HepG2 (cell line): ENCODE measurements at regions not wholly inside any gene's neighbourhood (a gene's known extent, or its start where the extent isn't known, plus 50 kb on each side); places are given as distances from the start of the nearest gene placed in this dataset.

Experiments used
- ATAC-seq: fragments of 200-7000 bp; cut with Tn5 transposase; 3 replicates; pipeline ENCODE4 v1.9.1; 2020; ENCODE audit warnings: mild to moderate bottlenecking, moderate library complexity
- BruUV-seq: library from RNA; stranded (reverse); fragments of 400-500 nt; replicated peaks from 2 replicates; lab custom pipeline; 2021; lab: Mats Ljungman, UMichigan
- CTCF ChIA-PET: fragments of 300-600 bp; formaldehyde crosslinking; extraction: SDS; loops from one replicate; lab custom pipeline; 2021; ENCODE audit warnings: low total read pairs, inconsistent platforms, low intra/inter-chr PET ratio; lab: Yijun Ruan, JAX
- POLR2A ChIA-PET: fragments of 350-600 bp; sonication (Branson Sonifier 250); formaldehyde crosslinking; loops from one replicate; lab custom pipeline; 2020; ENCODE audit warnings: antibody characterized with exemption, inconsistent platforms; lab: Yijun Ruan, JAX
- DNase-seq: peaks from one replicate; pipeline ENCODE4 v3.0.0-alpha.2; 2015; ENCODE audit warnings: low spot score
- FAIRE-seq: peaks from 3 replicates; lab custom pipeline; 2011; peaks lifted over from hg19 to GRCh38; lab: Jason Lieb, UNC
- H2AFZ ChIP-seq: one replicate; pipeline ENCODE4 v1.6.1; 2011; ENCODE audit warnings: low read length, inconsistent platforms
- H3K27ac ChIP-seq: fragments of 300-600 bp; 3 replicates; pipeline ENCODE4 v1.8.0; 2011; ENCODE audit warnings: mixed run types, mild to moderate bottlenecking, mixed read lengths, low read length, inconsistent platforms; ENCODE audit not compliant: insufficient read depth; ENCODE audit errors: extremely low read length
- H3K27me3 ChIP-seq, 2 experiments: fragments of 200-600 bp in 1 of 2; 2 replicates in 1 of 2; 3 replicates in 1 of 2; pipeline versions ENCODE4 v1.6.0 to v1.8.0; 2011; ENCODE audit warnings: low read length in 2 of 2, mild to moderate bottlenecking in 2 of 2, moderate library complexity in 2 of 2, inconsistent platforms in 1 of 2; ENCODE audit not compliant: insufficient read depth in 2 of 2, control insufficient read depth in 1 of 2
- H3K36me3 ChIP-seq, 2 experiments: fragments of 200-600 bp in 1 of 2; replicated peaks in 1 of 2; 2 replicates in 1 of 2; 3 replicates in 1 of 2; pipeline versions ENCODE4 v1.5.1 to v1.8.0; 2011; ENCODE audit warnings: low read length in 2 of 2, inconsistent platforms in 1 of 2; ENCODE audit not compliant: insufficient read depth in 2 of 2, control insufficient read depth in 1 of 2
- H3K4me1 ChIP-seq: 2 replicates; pipeline ENCODE4 v1.5.1; 2012; ENCODE audit warnings: low read length, inconsistent platforms; ENCODE audit not compliant: insufficient read depth
- H3K4me2 ChIP-seq: 2 replicates; pipeline ENCODE4 v1.6.0; 2011; ENCODE audit warnings: low read depth, low read length, inconsistent platforms
- H3K4me3 ChIP-seq, 3 experiments: fragments of 200-600 bp in 1 of 3; sonication (generic), shearing (Covaris generic) in 1 of 3; replicated peaks in 1 of 3; 2 replicates each; pipeline ENCODE4 v1.5.1; 2011 to 2016; ENCODE audit warnings: low read length in 3 of 3, inconsistent platforms in 2 of 3, low read depth in 2 of 3, mild to moderate bottlenecking in 2 of 3, control low read depth in 1 of 3, mixed read lengths in 1 of 3; ENCODE audit not compliant: insufficient read depth in 1 of 3
- H3K79me2 ChIP-seq: one replicate; pipeline ENCODE4 v1.6.1; 2011; ENCODE audit warnings: low read length, inconsistent platforms; ENCODE audit not compliant: insufficient read depth
- H3K9ac ChIP-seq: 2 replicates; pipeline ENCODE4 v1.6.0; 2011; ENCODE audit warnings: mild to moderate bottlenecking, low read depth, low read length, inconsistent platforms; ENCODE audit not compliant: insufficient read depth
- H3K9me3 ChIP-seq: 2 replicates; pipeline ENCODE4 v1.5.1; 2012; ENCODE audit warnings: mild to moderate bottlenecking, low read length
- H4K20me1 ChIP-seq: 2 replicates; pipeline ENCODE4 v1.6.0; 2011; ENCODE audit warnings: inconsistent platforms, mild to moderate bottlenecking, low read length, moderate library complexity; ENCODE audit not compliant: insufficient read depth
- FOXO1 ChIP-seq: sonication (generic); formaldehyde crosslinking; IDR thresholded peaks from 2 replicates; pipeline ENCODE4 v1.4.0; 2020; ENCODE audit warnings: missing genetic modification reagents
- FOXP1 ChIP-seq, 2 experiments: fragments of 450-650 bp in 1 of 2; IDR thresholded peaks; 2 replicates each; pipeline ENCODE4 v1.6.1; 2017 to 2018; ENCODE audit warnings: antibody characterized with exemption in 1 of 2
- GABPA ChIP-seq, 2 experiments: IDR thresholded peaks; 2 replicates each; pipeline ENCODE4 v1.6.1; 2011 to 2016; ENCODE audit warnings: low read depth in 2 of 2, low read length in 1 of 2, missing biosample characterization in 1 of 2, missing genetic modification characterization in 1 of 2
- MTA1 ChIP-seq: sonication (generic); formaldehyde crosslinking; IDR thresholded peaks from 2 replicates; pipeline ENCODE4 v1.4.0; 2020; ENCODE audit warnings: missing genetic modification reagents, mild to moderate bottlenecking, borderline replicate concordance
- NFKB2 ChIP-seq: sonication (generic); formaldehyde crosslinking; IDR thresholded peaks from 2 replicates; pipeline ENCODE4 v1.4.0; 2020; ENCODE audit warnings: missing genetic modification reagents, borderline replicate concordance
- PITX1 ChIP-seq: sonication (generic); formaldehyde crosslinking; IDR thresholded peaks from 2 replicates; pipeline ENCODE4 v1.5.1; 2020; ENCODE audit warnings: mild to moderate bottlenecking, missing genetic modification reagents
- RERE ChIP-seq: IDR thresholded peaks from 2 replicates; pipeline ENCODE4 v1.6.1; 2016; ENCODE audit warnings: low read depth, missing genetic modification reagents, missing compliant biosample characterization
- SRSF4 ChIP-seq: fragments of 200-400 bp; formaldehyde crosslinking; IDR thresholded peaks from one replicate; pipeline ENCODE4 v1.6.1; 2018; ENCODE audit warnings: mild to moderate bottlenecking, low read depth, low read length, moderate library complexity; ENCODE audit not compliant: poor library complexity, severe bottlenecking
- TRIM24 ChIP-seq: sonication (generic); formaldehyde crosslinking; IDR thresholded peaks from 2 replicates; pipeline ENCODE4 v1.8.0; 2022; ENCODE audit warnings: mild to moderate bottlenecking, missing genetic modification reagents
- ZMAT3 ChIP-seq: sonication (generic); formaldehyde crosslinking; conservative IDR thresholded peaks from 2 replicates; pipeline ENCODE4 v1.7.0; 2021; ENCODE audit warnings: missing genetic modification reagents
- ZNF20 ChIP-seq: sonication (generic); formaldehyde crosslinking; IDR thresholded peaks from 2 replicates; pipeline ENCODE4 v1.4.0; 2020; ENCODE audit warnings: mild to moderate bottlenecking, moderate library complexity, missing genetic modification reagents
- ZNF460 ChIP-seq: sonication (generic); formaldehyde crosslinking; IDR thresholded peaks from 2 replicates; pipeline ENCODE4 v1.5.1; 2020; ENCODE audit warnings: missing genetic modification reagents, mild to moderate bottlenecking, borderline replicate concordance
- ZNF7 ChIP-seq: IDR thresholded peaks from 2 replicates; pipeline ENCODE4 v1.6.1; 2016; ENCODE audit warnings: missing biosample characterization, missing genetic modification reagents
- WGBS: methylation state at CpG from one replicate; pipeline ENCODE4 v1.1.6; 2017; ENCODE audit warnings: low lambda C conversion rate; 5-methylcytosine and 5-hydroxymethylcytosine counted together
- in situ Hi-C: cut with HindIII; loops from 2 replicates; pipeline ENCODE4 v1.10.0; 2017; ENCODE audit warnings: low pct_unique_long_range_greater_than_20kb; ENCODE audit not compliant: extremely low pct_ligation_motif_present
- intact Hi-C: fragments of 100-400 bp; cut with micrococcal nuclease; formaldehyde crosslinking; loops from one replicate; pipeline ENCODE4 v1.10.0; 2022; ENCODE audit not compliant: unreplicated experiment
- TF ChIP-seq, protein P1 (sequence below): sonication (generic); formaldehyde crosslinking; IDR thresholded peaks from 2 replicates; pipeline ENCODE4 v1.5.0; 2020; ENCODE audit warnings: missing genetic modification reagents

GRCh38 chr20:24773751-24774201 lies 175.3 kb upstream of the CST7 start:
- Histone ChIP-seq H3K9me3 (0 out of 2 replicates have a peak, but pooled peaks cover 3% of the 10 kb centered on the region), H3K9ac (no peak overlapping the region), H3K4me3 (no peak overlapping the region), H4K20me1 (no peaks in the 10 kb centered on the region), H3K27ac (no peak overlapping the region), H2AFZ (no peak overlapping the region), H3K36me3 (no peaks in the 10 kb centered on the region), H3K4me1 (no peaks in the 10 kb centered on the region), H3K27me3 (peaks cover 7 to 12% of the 10 kb centered on the region in 2 experiments; a peak in 3 of 5 replicates), H3K4me2 (no peak overlapping the region), H3K79me2 (no peaks in the 10 kb centered on the region)
- DNase-seq: no peak
- no peak for FAIRE-seq
- WGBS: 0% methylated on average over 3 of the region's 3 CpGs
- TF ChIP-seq RERE (CRISPR knock-in tag): no peak
- no peak for TF ChIP-seq GABPA (IDR thresholded peaks at IDR 0.05; ENCODE audit: low read depth, low read length)
- TF ChIP-seq GABPA (CRISPR knock-in tag; IDR thresholded peaks at IDR 0.05; ENCODE audit: low read depth): no peak
- TF ChIP-seq ZMAT3 (CRISPR knock-in tag): no peak
- no peak for TF ChIP-seq PITX1 (CRISPR knock-in tag)
- no peak for TF ChIP-seq ZNF7 (CRISPR knock-in tag)
- TF ChIP-seq NFKB2 (CRISPR knock-in tag): no peak
- no peak for TF ChIP-seq MTA1
- TF ChIP-seq ZNF20 (CRISPR knock-in tag): no peak
- no peak for TF ChIP-seq TRIM24 (CRISPR knock-in tag)
- no peak for TF ChIP-seq FOXP1 (IDR thresholded peaks at IDR 0.05)
- TF ChIP-seq FOXP1 (CRISPR knock-in tag; IDR thresholded peaks at IDR 0.05): no peak
- TF ChIP-seq, protein P1, sequence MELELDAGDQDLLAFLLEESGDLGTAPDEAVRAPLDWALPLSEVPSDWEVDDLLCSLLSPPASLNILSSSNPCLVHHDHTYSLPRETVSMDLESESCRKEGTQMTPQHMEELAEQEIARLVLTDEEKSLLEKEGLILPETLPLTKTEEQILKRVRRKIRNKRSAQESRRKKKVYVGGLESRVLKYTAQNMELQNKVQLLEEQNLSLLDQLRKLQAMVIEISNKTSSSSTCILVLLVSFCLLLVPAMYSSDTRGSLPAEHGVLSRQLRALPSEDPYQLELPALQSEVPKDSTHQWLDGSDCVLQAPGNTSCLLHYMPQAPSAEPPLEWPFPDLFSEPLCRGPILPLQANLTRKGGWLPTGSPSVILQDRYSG (CRISPR knock-in tag): no peak
- TF ChIP-seq FOXO1 (CRISPR knock-in tag): no peak
- TF ChIP-seq SRSF4: no peak
- TF ChIP-seq ZNF460 (CRISPR knock-in tag): no peak
- no peak for ATAC-seq
- in situ Hi-C loops: loop anchor here (10.0 kb wide), 1 partner anchor 609 kb away; no protein-coding TSS in a partner anchor
- ChIA-PET POLR2A (no interaction called here), CTCF (no interaction called here)
- intact Hi-C loops: no loop called here
- no TSS peak for BruUV-seq
